ENCODE measurements at regions not wholly inside any gene's neighbourhood (a gene's known extent, or its start where the extent isn't known, plus 50 kb on each side); places are given as distances from the start of the nearest gene placed in this dataset.

DNA sequence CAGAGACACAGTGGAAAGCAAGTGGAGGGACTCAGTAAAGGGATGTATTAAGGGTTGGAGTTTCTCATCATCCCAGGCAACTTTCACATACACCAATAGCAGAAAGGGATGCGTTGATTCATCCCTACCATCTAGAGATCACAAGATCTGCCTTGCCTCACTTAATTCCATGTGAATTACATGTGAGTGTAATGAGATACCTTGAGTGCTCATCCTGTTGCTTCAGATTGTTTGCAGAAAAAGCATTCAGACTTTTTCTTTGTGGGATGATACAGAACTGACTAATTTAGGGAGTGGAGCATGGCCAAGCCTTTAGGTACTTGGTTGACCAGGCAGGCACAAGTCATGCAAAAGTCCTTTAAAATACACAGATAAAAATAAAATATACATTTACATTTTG is 124.8 kb upstream of the SLIT2 start:
- TF ChIP-seq, protein P1, sequence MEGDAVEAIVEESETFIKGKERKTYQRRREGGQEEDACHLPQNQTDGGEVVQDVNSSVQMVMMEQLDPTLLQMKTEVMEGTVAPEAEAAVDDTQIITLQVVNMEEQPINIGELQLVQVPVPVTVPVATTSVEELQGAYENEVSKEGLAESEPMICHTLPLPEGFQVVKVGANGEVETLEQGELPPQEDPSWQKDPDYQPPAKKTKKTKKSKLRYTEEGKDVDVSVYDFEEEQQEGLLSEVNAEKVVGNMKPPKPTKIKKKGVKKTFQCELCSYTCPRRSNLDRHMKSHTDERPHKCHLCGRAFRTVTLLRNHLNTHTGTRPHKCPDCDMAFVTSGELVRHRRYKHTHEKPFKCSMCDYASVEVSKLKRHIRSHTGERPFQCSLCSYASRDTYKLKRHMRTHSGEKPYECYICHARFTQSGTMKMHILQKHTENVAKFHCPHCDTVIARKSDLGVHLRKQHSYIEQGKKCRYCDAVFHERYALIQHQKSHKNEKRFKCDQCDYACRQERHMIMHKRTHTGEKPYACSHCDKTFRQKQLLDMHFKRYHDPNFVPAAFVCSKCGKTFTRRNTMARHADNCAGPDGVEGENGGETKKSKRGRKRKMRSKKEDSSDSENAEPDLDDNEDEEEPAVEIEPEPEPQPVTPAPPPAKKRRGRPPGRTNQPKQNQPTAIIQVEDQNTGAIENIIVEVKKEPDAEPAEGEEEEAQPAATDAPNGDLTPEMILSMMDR (conservative IDR thresholded peaks at IDR 0.05; ENCODE audit: low read depth, low read length): no peak
- TF ChIP-seq EZH2 (IDR thresholded peaks at IDR 0.05; ENCODE audit: borderline replicate concordance, low read depth, low read length, poor library complexity, severe bottlenecking): no peak
